B cell (primary cell): ENCODE measurements at regions not wholly inside any gene's neighbourhood (a gene's known extent, or its start where the extent isn't known, plus 50 kb on each side); places are given as distances from the start of the nearest gene placed in this dataset.

ENCODE experiments used
- ATAC-seq: fragments of 200-7000 bp; cut with Tn5 transposase; one replicate; pipeline ENCODE4 v1.10.0; 2021; ENCODE audit warnings: low read depth, mild to moderate bottlenecking, moderate number of reproducible peaks, moderate library complexity
- CTCF ChIA-PET: fragments of 350-600 bp; sonication (Branson Sonifier 250); formaldehyde crosslinking; loops from one replicate; lab custom pipeline; 2021; ENCODE audit warnings: antibody characterized with exemption, inconsistent platforms; lab: Charles Lee
- POLR2A ChIA-PET: fragments of 350-600 bp; sonication (Branson Sonifier 250); formaldehyde crosslinking; loops from one replicate; lab custom pipeline; 2021; ENCODE audit warnings: antibody characterized with exemption; lab: Charles Lee
- DNase-seq: peaks from one replicate; pipeline ENCODE4 v3.0.0; 2013
- H2AFZ ChIP-seq: 2 replicates; pipeline ENCODE4 v1.6.1; 2012; ENCODE audit warnings: mild to moderate bottlenecking, low read depth, low read length; ENCODE audit not compliant: insufficient read depth, poor library complexity, severe bottlenecking
- H3K27ac ChIP-seq, 2 donors: 1 replicate in 1 of 2; 2 replicates in 1 of 2; pipeline ENCODE4 v1.5.1; 2012 to 2013; ENCODE audit warnings: low read length in 2 of 2, mild to moderate bottlenecking in 2 of 2, moderate library complexity in 1 of 2
- H3K27me3 ChIP-seq, 4 experiments: fragments of 200-600 bp in 1 of 4; sonication (generic) in 1 of 4; replicated peaks in 1 of 4; 1 replicate in 2 of 4; 2 replicates in 2 of 4; pipeline versions ENCODE4 v1.6.1 to v1.7.0; 2013 to 2016; ENCODE audit warnings: low read length in 3 of 4, mild to moderate bottlenecking in 2 of 4, mixed read lengths in 1 of 4, moderate library complexity in 1 of 4; ENCODE audit not compliant: insufficient read depth in 4 of 4, control insufficient read depth in 3 of 4; ENCODE audit errors: control extremely low read depth in 1 of 4
- H3K36me3 ChIP-seq, 2 experiments: replicated peaks in 1 of 2; 1 replicate in 1 of 2; 2 replicates in 1 of 2; pipeline versions ENCODE4 v1.6.1 to v1.7.1; 2013; ENCODE audit warnings: low read length in 1 of 2; ENCODE audit not compliant: insufficient read depth in 2 of 2, control insufficient read depth in 1 of 2; ENCODE audit errors: control extremely low read depth in 1 of 2, extremely low read depth in 1 of 2
- H3K4me1 ChIP-seq, 2 donors: fragments of 200-600 bp in 1 of 2; sonication (generic) in 1 of 2; 1 replicate in 1 of 2; 2 replicates in 1 of 2; pipeline versions ENCODE4 v1.5.1 to v1.6.1; 2013 to 2017; ENCODE audit warnings: low read length in 2 of 2; ENCODE audit not compliant: control insufficient read depth in 2 of 2, insufficient read depth in 2 of 2
- H3K4me2 ChIP-seq: replicated peaks from 2 replicates; pipeline ENCODE3; 2012; ENCODE audit warnings: mild to moderate bottlenecking, low read depth, low read length; ENCODE audit not compliant: poor library complexity, severe bottlenecking
- H3K4me3 ChIP-seq, 5 experiments: fragments of 200-600 bp in 1 of 5; sonication (generic) in 1 of 5; 1 replicate in 3 of 5; 2 replicates in 2 of 5; pipeline versions ENCODE4 v1.5.1 to v1.7.0; 2011 to 2016; ENCODE audit warnings: low read length in 4 of 5, mild to moderate bottlenecking in 4 of 5, low read depth in 2 of 5, control low read depth in 1 of 5, moderate library complexity in 1 of 5; ENCODE audit not compliant: insufficient read depth in 1 of 5; ENCODE audit errors: control extremely low read depth in 1 of 5, extremely low read depth in 1 of 5
- H3K79me2 ChIP-seq: fragments of 200-600 bp; sonication (generic); one replicate; pipeline ENCODE4 v1.6.0; 2016; ENCODE audit warnings: low read length; ENCODE audit not compliant: control insufficient read depth, insufficient read depth
- H3K9ac ChIP-seq: fragments of 200-600 bp; sonication (generic); 2 replicates; pipeline ENCODE4 v1.6.1; 2017; ENCODE audit warnings: mild to moderate bottlenecking, low read length, moderate library complexity
- H3K9me3 ChIP-seq, 3 donors: one replicate each; pipeline versions ENCODE4 v1.6.1 to v1.7.1; 2013; ENCODE audit warnings: low read length in 2 of 3; ENCODE audit not compliant: control insufficient read depth in 2 of 3, insufficient read depth in 1 of 3; ENCODE audit errors: control extremely low read depth in 1 of 3
- H4K20me1 ChIP-seq: 2 replicates; pipeline ENCODE4 v1.6.0; 2012; ENCODE audit warnings: mild to moderate bottlenecking, low read length; ENCODE audit not compliant: insufficient read depth, control insufficient read depth, poor library complexity, severe bottlenecking
- H3K27ac Mint-ChIP-seq: one replicate; pipeline ENCODE4 v1.8.0; 2021; ENCODE audit warnings: mixed read lengths
- H3K27me3 Mint-ChIP-seq: one replicate; pipeline ENCODE4 v1.8.0; 2021; ENCODE audit warnings: mixed read lengths
- H3K4me1 Mint-ChIP-seq: one replicate; pipeline ENCODE4 v1.8.0; 2021; ENCODE audit warnings: mixed read lengths
- H3K4me3 Mint-ChIP-seq: one replicate; pipeline ENCODE4 v1.8.0; 2021; ENCODE audit warnings: mixed read lengths
- H3K9me3 Mint-ChIP-seq: one replicate; pipeline ENCODE4 v1.8.0; 2022; ENCODE audit warnings: mixed read lengths; ENCODE audit not compliant: insufficient read depth
- EZH2 ChIP-seq: IDR thresholded peaks from 2 replicates; pipeline ENCODE4 v1.6.1; 2012; ENCODE audit warnings: borderline replicate concordance, low read depth, mild to moderate bottlenecking, moderate library complexity, low read length; ENCODE audit not compliant: insufficient read depth, poor library complexity, severe bottlenecking
- WGBS: methylation state at CpG from one replicate; pipeline ENCODE4 v1.1.5; 2013; ENCODE audit warnings: missing lambda C conversion rate; ENCODE audit not compliant: insufficient coverage; 5-methylcytosine and 5-hydroxymethylcytosine counted together
- intact Hi-C: fragments of 100-400 bp; cut with micrococcal nuclease; formaldehyde crosslinking; loops from one replicate; pipeline ENCODE4 v1.10.0; 2022
- TF ChIP-seq, protein P1 (sequence below): fragments of 200-600 bp; IDR thresholded peaks from one replicate; pipeline ENCODE4 v1.8.0; 2022; ENCODE audit warnings: antibody characterized with exemption, mild to moderate bottlenecking

DNA sequence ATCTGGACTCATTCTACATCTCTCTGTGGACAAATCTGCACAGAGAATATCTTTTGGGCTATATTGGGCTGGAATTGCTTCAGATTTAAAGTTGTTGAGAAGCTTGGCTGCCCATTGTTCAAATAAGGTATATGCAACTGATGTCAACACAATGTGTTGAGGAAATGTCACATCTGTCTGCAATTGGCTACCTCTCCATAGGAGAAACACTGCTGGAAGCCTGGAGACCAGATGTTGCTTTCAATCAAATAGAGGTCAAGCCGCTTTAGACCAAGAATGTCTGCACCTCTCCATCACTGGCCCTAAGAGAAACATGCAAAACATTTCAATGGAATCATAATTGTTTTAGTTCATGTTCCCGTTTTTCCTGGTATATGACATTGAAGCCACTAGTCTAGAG, 720.2 kb downstream of the SLC4A3 start:
- H3K4me3 Mint-ChIP-seq = no peak overlapping the region
- H3K4me1 Mint-ChIP-seq = no peaks in the 10 kb centered on the region
- Histone ChIP-seq H3K27me3 (no peaks in the 10 kb centered on the region), H3K79me2 (no peaks in the 10 kb centered on the region), H3K4me1 (no peaks in the 10 kb centered on the region), H3K9me3 (no peaks in the 10 kb centered on the region), H3K9ac (no peak overlapping the region), H3K4me3 (no peak overlapping the region), H4K20me1 (no peaks in the 10 kb centered on the region), H2AFZ (no peak overlapping the region), H3K27ac (no peak overlapping the region), H3K4me2 (no peak overlapping the region), H3K36me3 (no peaks in the 10 kb centered on the region)
- intact Hi-C loops = no loop called here
- TF ChIP-seq, protein P1, sequence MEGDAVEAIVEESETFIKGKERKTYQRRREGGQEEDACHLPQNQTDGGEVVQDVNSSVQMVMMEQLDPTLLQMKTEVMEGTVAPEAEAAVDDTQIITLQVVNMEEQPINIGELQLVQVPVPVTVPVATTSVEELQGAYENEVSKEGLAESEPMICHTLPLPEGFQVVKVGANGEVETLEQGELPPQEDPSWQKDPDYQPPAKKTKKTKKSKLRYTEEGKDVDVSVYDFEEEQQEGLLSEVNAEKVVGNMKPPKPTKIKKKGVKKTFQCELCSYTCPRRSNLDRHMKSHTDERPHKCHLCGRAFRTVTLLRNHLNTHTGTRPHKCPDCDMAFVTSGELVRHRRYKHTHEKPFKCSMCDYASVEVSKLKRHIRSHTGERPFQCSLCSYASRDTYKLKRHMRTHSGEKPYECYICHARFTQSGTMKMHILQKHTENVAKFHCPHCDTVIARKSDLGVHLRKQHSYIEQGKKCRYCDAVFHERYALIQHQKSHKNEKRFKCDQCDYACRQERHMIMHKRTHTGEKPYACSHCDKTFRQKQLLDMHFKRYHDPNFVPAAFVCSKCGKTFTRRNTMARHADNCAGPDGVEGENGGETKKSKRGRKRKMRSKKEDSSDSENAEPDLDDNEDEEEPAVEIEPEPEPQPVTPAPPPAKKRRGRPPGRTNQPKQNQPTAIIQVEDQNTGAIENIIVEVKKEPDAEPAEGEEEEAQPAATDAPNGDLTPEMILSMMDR = no peak
- no peak for TF ChIP-seq EZH2
- H3K27ac Mint-ChIP-seq = no peak overlapping the region
- no peak for ATAC-seq
- WGBS = 95% methylated on average over 2 of the region's 2 CpGs
- no peaks in the 10 kb centered on the region for H3K9me3 Mint-ChIP-seq
- DNase-seq = no peak
- H3K27me3 Mint-ChIP-seq = no peaks in the 10 kb centered on the region
- ChIA-PET POLR2A (no interaction called here), CTCF (no interaction called here)

DNA sequence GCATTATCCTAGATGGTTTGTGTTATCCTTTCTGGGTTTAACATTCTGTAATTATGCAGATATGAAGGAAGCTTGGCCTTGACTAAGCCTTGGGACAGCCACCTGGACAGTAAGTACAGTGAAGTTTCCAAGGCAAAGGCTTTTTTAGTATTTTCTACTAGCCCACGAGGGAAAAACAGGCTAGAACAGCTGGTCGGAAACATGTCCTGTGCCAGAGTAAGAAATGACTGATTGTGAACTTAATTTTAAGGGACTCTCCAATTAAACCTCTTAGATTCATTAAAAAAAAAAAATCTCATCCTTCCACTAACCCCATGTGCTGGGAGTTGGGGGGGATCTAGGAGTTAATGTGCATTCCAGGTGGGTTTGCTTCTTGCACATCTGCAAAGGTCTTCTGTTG, 720.8 kb downstream of the SLC4A3 start:
- no peaks in the 10 kb centered on the region for H3K4me1 ChIP-seq
- no CpG with 5 or more reads among the region's 2 CpGs for WGBS
- CTCF ChIA-PET = no interaction called here
- H3K4me3 ChIP-seq = no peak overlapping the region
- no peaks in the 10 kb centered on the region for H3K79me2 ChIP-seq
- H3K4me3 Mint-ChIP-seq = no peak overlapping the region
- no peaks in the 10 kb centered on the region for H3K27me3 Mint-ChIP-seq
- no peak overlapping the region for H3K27ac Mint-ChIP-seq
- DNase-seq (no peak), ATAC-seq (no peak)
- H3K4me2 ChIP-seq = no peak overlapping the region
- H3K9me3 Mint-ChIP-seq = no peaks in the 10 kb centered on the region
- H4K20me1 ChIP-seq = no peaks in the 10 kb centered on the region
- H3K27me3 ChIP-seq = no peaks in the 10 kb centered on the region
- H3K9ac ChIP-seq = no peak overlapping the region
- no peak for TF ChIP-seq EZH2
- TF ChIP-seq, protein P1 = no peak
- H3K4me1 Mint-ChIP-seq = no peaks in the 10 kb centered on the region
- intact Hi-C loops = no loop called here
- POLR2A ChIA-PET = no interaction called here
- H3K9me3 ChIP-seq = no peaks in the 10 kb centered on the region
- no peaks in the 10 kb centered on the region for H3K36me3 ChIP-seq
- no peak overlapping the region for H2AFZ ChIP-seq
- no peak overlapping the region for H3K27ac ChIP-seq
